ENCODE measurements at regions not wholly inside any gene's neighbourhood (a gene's known extent, or its start where the extent isn't known, plus 50 kb on each side); places are given as distances from the start of the nearest gene placed in this dataset.
"Not testable (repeated sequence)": the region's sequence is repeated elsewhere in the genome, so short reads cannot be mapped to it uniquely, and the experiment has no call there.

GRCh38 chr3:18526667-18527066 is 101.5 kb upstream of the SATB1 start:
- Mint-ChIP-seq H3K4me1 (ENCODE audit: low read depth) (peaks cover 7% of the 10 kb centered on the region), H3K27ac (no peak overlapping the region), H3K4me3 (no peak overlapping the region), H3K36me3 (ENCODE audit: low read depth) (peaks cover 45% of the 10 kb centered on the region), H3K27me3 (no peaks in the 10 kb centered on the region), H3K9me3 (peaks cover 25% of the 10 kb centered on the region)
- DNase-seq (no peak), ATAC-seq (no peak)
- CTCF ChIA-PET: no interaction called here
- intact Hi-C loops (cut with micrococcal nuclease): no loop called here
- POLR2A ChIA-PET: no interaction called here
- TF ChIP-seq CTCF (IDR thresholded peaks at IDR 0.05): no peak

GRCh38 chr3:18516170-18516569 is 91.0 kb upstream of the SATB1 start:
- H3K27ac Mint-ChIP-seq, ATAC-seq, H3K9me3 Mint-ChIP-seq: not testable (repeated sequence)

GRCh38 chr3:18513091-18513490 is 88.0 kb upstream of the SATB1 start:
- ATAC-seq (no peak), DNase-seq (no peak)
- no peaks in the 10 kb centered on the region for H3K9me3 Mint-ChIP-seq
- POLR2A ChIA-PET: no interaction called here
- CTCF ChIA-PET: interaction anchor here (1.4 kb wide), 1 partner anchor 17 kb away, joined by 3 read pairs; no protein-coding TSS in a partner anchor
- peaks cover 9% of the 10 kb centered on the region for H3K36me3 Mint-ChIP-seq (ENCODE audit: low read depth)
- peaks cover 18% of the 10 kb centered on the region for H3K4me1 Mint-ChIP-seq (ENCODE audit: low read depth)
- TF ChIP-seq CTCF (IDR thresholded peaks at IDR 0.05): no peak
- intact Hi-C loops (cut with micrococcal nuclease): no loop called here
- no peaks in the 10 kb centered on the region for H3K27me3 Mint-ChIP-seq
- H3K4me3 Mint-ChIP-seq: no peak overlapping the region
- H3K27ac Mint-ChIP-seq: no peak overlapping the region

More at GRCh38 chr3:18516170-18516569, 91.0 kb upstream of the SATB1 start:
- POLR2A ChIA-PET; intact Hi-C loops (cut with micrococcal nuclease); H3K27me3 Mint-ChIP-seq; H3K36me3 Mint-ChIP-seq (ENCODE audit: low read depth); DNase-seq; H3K4me3 Mint-ChIP-seq; CTCF ChIA-PET: not testable (repeated sequence)
- H3K4me1 Mint-ChIP-seq (ENCODE audit: low read depth): peaks cover 13% of the 10 kb centered on the region

GRCh38 chr3:18512007-18512406 is 86.9 kb upstream of the SATB1 start:
- CTCF ChIA-PET: interaction anchor here (0.7 kb wide), 1 partner anchor 336 kb away, joined by 3 read pairs; no protein-coding TSS in a partner anchor
- H3K4me1 Mint-ChIP-seq (ENCODE audit: low read depth): peaks cover 18% of the 10 kb centered on the region
- no peak for TF ChIP-seq CTCF (IDR thresholded peaks at IDR 0.05)
- no peaks in the 10 kb centered on the region for H3K9me3 Mint-ChIP-seq
- peaks cover 9% of the 10 kb centered on the region for H3K36me3 Mint-ChIP-seq (ENCODE audit: low read depth)
- no peaks in the 10 kb centered on the region for H3K27me3 Mint-ChIP-seq
- H3K4me3 Mint-ChIP-seq: no peak overlapping the region
- POLR2A ChIA-PET: no interaction called here
- peak; percentile 42 for ATAC-seq
- DNase-seq: no peak
- intact Hi-C loops (cut with micrococcal nuclease): no loop called here
- no peak overlapping the region for H3K27ac Mint-ChIP-seq

- peaks cover 18% of the 10 kb centered on the region for H3K4me1 Mint-ChIP-seq (ENCODE audit: low read depth)
- no peaks in the 10 kb centered on the region for H3K9me3 Mint-ChIP-seq
- H3K36me3 Mint-ChIP-seq (ENCODE audit: low read depth): peaks cover 7% of the 10 kb centered on the region
- no peak overlapping the region for H3K27ac Mint-ChIP-seq
- intact Hi-C loops (cut with micrococcal nuclease): no loop called here
- CTCF ChIA-PET: no interaction called here
- ATAC-seq: peak; percentile 34
- POLR2A ChIA-PET: no interaction called here
- H3K4me3 Mint-ChIP-seq: no peak overlapping the region
- no peaks in the 10 kb centered on the region for H3K27me3 Mint-ChIP-seq
- TF ChIP-seq CTCF (IDR thresholded peaks at IDR 0.05): no peak
- DNase-seq: no peak
These were observed 85.8 kb upstream of the SATB1 start for GRCh38 chr3:18510947-18511346.

- Mint-ChIP-seq H3K9me3 (no peaks in the 10 kb centered on the region), H3K27me3 (no peaks in the 10 kb centered on the region), H3K4me3 (no peak overlapping the region), H3K4me1 (ENCODE audit: low read depth) (peaks cover 18% of the 10 kb centered on the region), H3K36me3 (ENCODE audit: low read depth) (peaks cover 3% of the 10 kb centered on the region), H3K27ac (no peak overlapping the region)
- ChIA-PET CTCF (no interaction called here), POLR2A (no interaction called here)
- intact Hi-C loops (cut with micrococcal nuclease): no loop called here
- no peak for DNase-seq
- ATAC-seq: no peak
- no peak for TF ChIP-seq CTCF (IDR thresholded peaks at IDR 0.05)
These were observed 82.2 kb upstream of the SATB1 start for GRCh38 chr3:18507333-18507732.

Measured in activated CD8-positive, alpha-beta T cell treated with anti-CD3 and anti-CD28 coated beads for 36 hours (primary cell).